Left lung (tissue), 4 donors: ENCODE measurements at regions not wholly inside any gene's neighbourhood (a gene's known extent, or its start where the extent isn't known, plus 50 kb on each side); places are given as distances from the start of the nearest gene placed in this dataset.
"Not testable (repeated sequence)": the region's sequence is repeated elsewhere in the genome, so short reads cannot be mapped to it uniquely, and the experiment has no call there.

Experiments used
- ATAC-seq: fragments of 200-7000 bp; cut with Tn5 transposase; one replicate; pipeline ENCODE4 v1.9.1; 2020; ENCODE audit warnings: moderate library complexity
- DNase-seq, 4 donors: peaks; one replicate each; pipeline ENCODE4 v3.0.0-alpha.2; 2013 to 2020
- H3K27ac ChIP-seq, 2 donors: fragments of 200-600 bp; sonication (generic) in 1 of 2; one replicate each; pipeline versions ENCODE4 v1.5.0 to v1.8.0; 2020 to 2021
- H3K27me3 ChIP-seq, 2 donors: fragments of 200-600 bp; sonication (generic) in 1 of 2; one replicate each; pipeline versions ENCODE4 v1.5.0 to v1.8.0; 2020 to 2021
- H3K36me3 ChIP-seq, 2 donors: fragments of 200-600 bp; sonication (generic) in 1 of 2; one replicate each; pipeline versions ENCODE4 v1.5.0 to v1.8.0; 2020 to 2021
- H3K4me1 ChIP-seq, 2 donors: fragments of 200-600 bp; one replicate each; pipeline ENCODE4 v1.8.0; 2021
- H3K4me3 ChIP-seq, 2 donors: fragments of 200-600 bp; sonication (generic) in 1 of 2; one replicate each; pipeline versions ENCODE4 v1.5.0 to v1.8.0; 2020 to 2021; ENCODE audit warnings: mild to moderate bottlenecking in 1 of 2
- H3K9me3 ChIP-seq, 2 donors: fragments of 200-600 bp; sonication (generic) in 1 of 2; one replicate each; pipeline versions ENCODE4 v1.5.0 to v1.8.0; 2020 to 2021
- intact Hi-C, 2 donors: fragments of 100-400 bp; cut with DNase I; formaldehyde crosslinking; loops; one replicate each; pipeline versions ENCODE4 v1.11.2 to v1.14.2; 2022
- TF ChIP-seq, protein P1 (sequence below), 2 donors: fragments of 200-600 bp; sonication (generic) in 1 of 2; IDR thresholded peaks; one replicate each; pipeline versions ENCODE4 v1.5.0 to v1.8.0; 2021; ENCODE audit warnings: antibody characterized with exemption in 2 of 2
- donor health status: DM: no; HTN: yes; CAD: no.
- donor health status: DM: no; HTN: no; CAD: no.

DNA sequence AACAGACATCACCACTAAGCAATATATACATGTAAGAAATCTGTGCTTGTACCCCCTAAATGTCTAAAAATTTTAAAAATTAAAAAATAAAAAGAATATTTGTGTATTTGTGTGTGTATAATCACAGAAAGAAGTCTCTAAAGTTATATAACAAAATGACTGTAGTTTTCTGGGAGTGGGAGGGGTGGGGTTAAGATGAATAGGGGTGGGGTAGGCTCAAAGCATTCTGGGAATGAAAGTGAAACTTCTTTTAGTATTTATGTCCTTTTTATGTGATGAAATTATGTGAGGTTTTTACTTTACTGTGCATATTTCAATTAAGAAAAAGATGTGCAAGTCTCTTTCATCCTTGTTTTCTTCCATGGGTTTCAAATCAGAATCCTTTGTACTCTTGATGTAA is 65.3 kb downstream of the FASLG start:
- H3K36me3 ChIP-seq: no peaks in the 10 kb centered on the region
- TF ChIP-seq, protein P1, sequence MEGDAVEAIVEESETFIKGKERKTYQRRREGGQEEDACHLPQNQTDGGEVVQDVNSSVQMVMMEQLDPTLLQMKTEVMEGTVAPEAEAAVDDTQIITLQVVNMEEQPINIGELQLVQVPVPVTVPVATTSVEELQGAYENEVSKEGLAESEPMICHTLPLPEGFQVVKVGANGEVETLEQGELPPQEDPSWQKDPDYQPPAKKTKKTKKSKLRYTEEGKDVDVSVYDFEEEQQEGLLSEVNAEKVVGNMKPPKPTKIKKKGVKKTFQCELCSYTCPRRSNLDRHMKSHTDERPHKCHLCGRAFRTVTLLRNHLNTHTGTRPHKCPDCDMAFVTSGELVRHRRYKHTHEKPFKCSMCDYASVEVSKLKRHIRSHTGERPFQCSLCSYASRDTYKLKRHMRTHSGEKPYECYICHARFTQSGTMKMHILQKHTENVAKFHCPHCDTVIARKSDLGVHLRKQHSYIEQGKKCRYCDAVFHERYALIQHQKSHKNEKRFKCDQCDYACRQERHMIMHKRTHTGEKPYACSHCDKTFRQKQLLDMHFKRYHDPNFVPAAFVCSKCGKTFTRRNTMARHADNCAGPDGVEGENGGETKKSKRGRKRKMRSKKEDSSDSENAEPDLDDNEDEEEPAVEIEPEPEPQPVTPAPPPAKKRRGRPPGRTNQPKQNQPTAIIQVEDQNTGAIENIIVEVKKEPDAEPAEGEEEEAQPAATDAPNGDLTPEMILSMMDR (IDR thresholded peaks at IDR 0.05): no peak
- intact Hi-C loops: no loop called here

DNA sequence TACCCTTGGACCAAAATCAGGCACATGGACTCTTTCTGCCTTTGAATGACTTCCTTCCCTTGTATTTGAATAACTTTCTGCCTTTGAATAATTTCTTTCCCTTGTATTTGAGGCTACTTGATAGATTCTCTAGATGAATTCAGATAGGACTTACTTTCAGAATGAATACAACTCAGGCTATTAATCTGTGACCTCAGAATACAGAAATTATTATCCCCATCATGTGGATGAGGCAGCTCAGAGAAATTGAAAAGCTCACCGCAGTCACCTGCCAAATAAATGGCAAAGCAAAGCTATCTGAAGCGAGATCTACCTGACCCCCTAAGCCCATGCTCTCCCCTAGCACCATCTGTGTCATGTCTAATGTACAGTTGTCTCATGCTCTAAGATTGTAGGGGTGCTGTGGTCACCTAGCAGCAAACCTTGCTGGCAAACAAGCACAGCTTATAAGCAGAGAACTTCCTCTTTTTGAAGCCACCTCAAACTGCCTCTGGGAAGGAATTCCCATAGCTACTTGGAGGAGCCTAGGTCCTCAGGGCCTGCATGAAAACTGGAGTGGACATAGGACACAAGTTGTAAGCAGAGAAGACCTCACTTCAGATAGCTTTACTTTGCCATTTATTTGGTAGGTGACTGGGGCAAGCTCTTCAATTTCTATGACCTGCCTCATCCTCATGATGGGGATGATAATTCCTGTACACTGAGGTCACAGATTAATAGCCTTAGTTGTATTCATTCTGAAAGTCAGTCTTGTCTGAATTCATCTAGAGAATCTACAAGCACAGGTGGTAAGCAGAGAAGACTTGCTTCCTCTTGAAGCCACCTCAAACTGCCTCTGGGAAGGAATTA is 66.1 kb downstream of the FASLG start:
- no peaks in the 10 kb centered on the region for H3K27me3 ChIP-seq
- no peak overlapping the region for H3K27ac ChIP-seq
- no peak overlapping the region for H3K4me3 ChIP-seq
- DNase-seq (no peak), ATAC-seq (no peak)
- TF ChIP-seq, protein P1 (IDR thresholded peaks at IDR 0.05): no peak
- H3K4me1 ChIP-seq: peaks cover 0 to 8% of the 10 kb centered on the region in 2 donors
- peaks cover 0 to 2% of the 10 kb centered on the region in 2 donors for H3K9me3 ChIP-seq
- no peaks in the 10 kb centered on the region for H3K36me3 ChIP-seq
- intact Hi-C loops: no loop called here

More for the DNA sequence above, 65.3 kb downstream of the FASLG start:
- peaks cover 0 to 2% of the 10 kb centered on the region in 2 donors for H3K9me3 ChIP-seq
- ATAC-seq (no peak), DNase-seq (no peak)
- no peak overlapping the region for H3K4me3 ChIP-seq
- no peaks in the 10 kb centered on the region for H3K27me3 ChIP-seq
- H3K4me1 ChIP-seq: peaks cover 0 to 8% of the 10 kb centered on the region in 2 donors
- H3K27ac ChIP-seq: no peak overlapping the region

DNA sequence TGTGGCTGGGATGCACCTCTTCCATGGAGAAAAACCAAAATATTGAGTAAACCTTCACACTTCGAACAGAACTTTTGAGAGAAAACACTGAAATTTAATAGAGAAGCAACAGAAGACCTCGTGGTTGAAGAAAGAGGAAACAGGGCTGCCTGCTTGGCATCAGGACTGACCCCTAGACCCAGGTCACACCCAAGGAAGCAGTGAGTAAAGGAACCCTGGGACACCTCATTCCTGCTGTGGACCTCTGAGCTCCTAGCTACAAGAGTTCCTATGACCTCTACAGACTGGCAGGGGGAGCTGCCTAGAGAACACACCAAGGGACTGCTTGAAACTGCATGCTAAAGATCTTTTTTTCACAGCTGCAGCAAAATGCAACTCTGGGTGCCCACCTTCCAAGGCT is 67.8 kb downstream of the FASLG start:
- H3K27me3 ChIP-seq: no peaks in the 10 kb centered on the region
- DNase-seq: no peak
- no peaks in the 10 kb centered on the region for H3K36me3 ChIP-seq
- H3K4me1 ChIP-seq: peaks cover 0 to 8% of the 10 kb centered on the region in 2 donors
- no peak overlapping the region for H3K27ac ChIP-seq
- intact Hi-C loops: no loop called here
- TF ChIP-seq, protein P1 (IDR thresholded peaks at IDR 0.05): no peak
- H3K9me3 ChIP-seq: peaks cover 0 to 2% of the 10 kb centered on the region in 2 donors
- H3K4me3 ChIP-seq: no peak overlapping the region
- peak; percentile 52 for ATAC-seq

DNA sequence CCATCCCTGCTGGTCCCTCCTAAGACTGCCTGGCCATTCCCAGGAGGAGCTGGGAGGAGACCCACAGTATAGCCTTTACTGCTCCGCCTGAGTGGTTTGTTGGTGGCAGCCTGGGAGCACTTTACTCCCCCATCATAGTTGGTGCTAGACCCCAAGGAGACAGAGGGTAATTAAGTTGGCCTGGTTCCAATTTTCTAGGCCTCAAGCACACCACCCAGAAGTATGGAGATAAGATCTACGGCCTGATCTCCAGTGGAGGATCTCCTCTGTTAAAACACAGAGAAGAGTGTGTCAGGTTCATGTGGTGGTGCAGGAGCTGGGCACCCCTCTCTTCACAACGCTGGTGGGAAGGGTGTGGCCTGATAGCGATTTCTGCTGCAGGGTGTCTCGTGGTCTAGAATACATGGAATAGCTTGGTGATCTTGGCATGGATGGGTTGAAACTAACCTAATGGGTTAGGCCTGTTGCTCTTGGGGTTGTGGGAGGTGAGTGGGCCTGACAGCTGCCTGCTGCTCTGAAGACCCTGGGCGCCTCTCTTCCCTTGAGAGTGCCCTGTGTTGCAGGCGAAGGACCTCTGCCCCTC is 68.5 kb downstream of the FASLG start:
- Histone ChIP-seq H3K4me1 (peaks cover 0 to 8% of the 10 kb centered on the region in 2 donors), H3K9me3 (peaks cover 0 to 2% of the 10 kb centered on the region in 2 donors), H3K27ac (no peak overlapping the region), H3K36me3 (no peaks in the 10 kb centered on the region), H3K27me3 (no peaks in the 10 kb centered on the region), H3K4me3 (no peak overlapping the region)
- ATAC-seq (no peak), DNase-seq (no peak)
- TF ChIP-seq, protein P1 (IDR thresholded peaks at IDR 0.05): no peak
- intact Hi-C loops: no loop called here

DNA sequence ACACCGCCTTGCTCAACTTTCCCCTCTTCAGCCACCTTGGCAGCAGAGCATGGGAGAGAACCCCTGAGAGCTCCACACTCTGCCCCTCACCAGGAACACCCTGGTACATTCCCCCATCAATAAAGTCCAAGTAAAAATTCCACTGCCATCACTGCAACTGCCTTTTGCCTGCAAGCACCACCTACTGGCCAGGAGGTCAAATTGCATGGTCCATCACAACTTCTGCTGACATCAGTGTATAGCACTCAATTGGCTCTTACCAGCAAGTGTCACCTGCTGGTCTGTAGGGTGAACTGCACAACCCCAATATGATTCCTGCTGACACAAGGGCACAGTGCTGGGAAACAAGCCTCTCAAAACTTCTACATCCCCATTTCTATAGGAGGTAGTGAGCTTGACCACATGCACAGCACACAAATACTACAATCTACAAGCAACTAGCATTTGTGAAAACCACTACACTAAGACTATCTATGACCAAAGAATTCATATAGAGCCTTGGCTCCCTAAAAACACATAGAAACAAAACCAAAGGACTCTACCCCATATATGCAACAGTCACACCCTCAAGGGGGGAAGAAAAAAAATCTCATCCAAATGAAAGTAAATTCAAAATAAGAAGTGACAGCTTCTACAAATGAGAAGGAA is 69.2 kb downstream of the FASLG start:
- Histone ChIP-seq H3K27ac (no peak overlapping the region), H3K9me3 (peaks cover 0 to 2% of the 10 kb centered on the region in 2 donors), H3K36me3 (no peaks in the 10 kb centered on the region), H3K4me1 (peaks cover 0 to 8% of the 10 kb centered on the region in 2 donors), H3K27me3 (no peaks in the 10 kb centered on the region), H3K4me3 (no peak overlapping the region)
- DNase-seq (no peak), ATAC-seq (peak; percentile 66)
- TF ChIP-seq, protein P1 (IDR thresholded peaks at IDR 0.05): peak; percentile 26 to 57
- intact Hi-C loops: no loop called here

DNA sequence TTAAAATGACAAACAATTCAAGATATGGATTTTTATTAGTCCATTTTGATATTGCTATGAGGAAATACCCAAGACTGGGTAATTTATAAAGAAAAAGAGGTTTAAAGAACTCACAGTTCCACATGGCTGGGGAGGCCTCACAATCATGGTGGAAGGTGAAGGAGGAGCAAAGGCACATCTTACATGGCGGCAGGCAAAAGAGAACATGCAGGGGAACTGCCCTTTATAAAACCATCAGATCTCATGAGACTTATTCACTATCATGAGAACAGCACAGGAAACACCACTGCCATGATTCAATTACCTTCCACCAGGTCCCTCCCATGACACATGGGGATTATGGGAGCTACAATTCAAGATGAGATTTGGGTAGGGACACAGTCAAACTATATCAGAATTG is 69.8 kb downstream of the FASLG start:
- H3K9me3 ChIP-seq, H3K27me3 ChIP-seq, H3K4me3 ChIP-seq, H3K27ac ChIP-seq, intact Hi-C loops, H3K36me3 ChIP-seq, H3K4me1 ChIP-seq, ATAC-seq, DNase-seq: not testable (repeated sequence)
